Brain pericyte (primary cell): ENCODE measurements at regions not wholly inside any gene's neighbourhood (a gene's known extent, or its start where the extent isn't known, plus 50 kb on each side); places are given as distances from the start of the nearest gene placed in this dataset.

Experiments used
- DNase-seq: peaks from one replicate; pipeline ENCODE4 v3.0.0-alpha.2; 2012; ENCODE audit warnings: low read depth, low spot score

GRCh38 chr4:124810827-124811226 is 98.3 kb upstream of the ANKRD50 start:
- DNase-seq, result no peak

GRCh38 chr4:124807421-124807820 is 94.9 kb upstream of the ANKRD50 start:
- no peak for DNase-seq

GRCh38 chr4:124806403-124806802 is 93.9 kb upstream of the ANKRD50 start:
- no peak for DNase-seq

GRCh38 chr4:124804584-124804983 is 92.1 kb upstream of the ANKRD50 start:
- DNase-seq, result no peak

GRCh38 chr4:124804041-124804440 is 91.5 kb upstream of the ANKRD50 start:
- DNase-seq, result no peak

GRCh38 chr4:124803641-124804040 is 91.1 kb upstream of the ANKRD50 start:
- DNase-seq, result no peak

GRCh38 chr4:124803026-124803425 is 90.5 kb upstream of the ANKRD50 start:
- DNase-seq, result no peak

GRCh38 chr4:124797223-124797622 is 84.7 kb upstream of the ANKRD50 start:
- no peak for DNase-seq

GRCh38 chr4:124790471-124790870 is 77.9 kb upstream of the ANKRD50 start:
- no peak for DNase-seq

- no peak for DNase-seq
Observed at GRCh38 chr4:124786634-124787033, 74.1 kb upstream of the ANKRD50 start.

- no peak for DNase-seq
Observed at GRCh38 chr4:124785645-124786044, 73.1 kb upstream of the ANKRD50 start.

GRCh38 chr4:124783847-124784246 is 71.3 kb upstream of the ANKRD50 start:
- peak; percentile 22 for DNase-seq

- no peak for DNase-seq
Observed at GRCh38 chr4:124777007-124777406, 64.5 kb upstream of the ANKRD50 start.

GRCh38 chr4:124768596-124769365 is 56.2 kb upstream of the ANKRD50 start:
- no peak for DNase-seq

- DNase-seq, result no peak
Observed at GRCh38 chr4:124762956-124763355, 50.4 kb upstream of the ANKRD50 start.
